Fibroblast of skin of back (primary cell): ENCODE measurements at regions not wholly inside any gene's neighbourhood (a gene's known extent, or its start where the extent isn't known, plus 50 kb on each side); places are given as distances from the start of the nearest gene placed in this dataset.
"Not testable (repeated sequence)": the region's sequence is repeated elsewhere in the genome, so short reads cannot be mapped to it uniquely, and the experiment has no call there.

Source experiments
- DNase-seq: peaks from one replicate; pipeline ENCODE4 v3.0.0-alpha.2; 2013

DNA sequence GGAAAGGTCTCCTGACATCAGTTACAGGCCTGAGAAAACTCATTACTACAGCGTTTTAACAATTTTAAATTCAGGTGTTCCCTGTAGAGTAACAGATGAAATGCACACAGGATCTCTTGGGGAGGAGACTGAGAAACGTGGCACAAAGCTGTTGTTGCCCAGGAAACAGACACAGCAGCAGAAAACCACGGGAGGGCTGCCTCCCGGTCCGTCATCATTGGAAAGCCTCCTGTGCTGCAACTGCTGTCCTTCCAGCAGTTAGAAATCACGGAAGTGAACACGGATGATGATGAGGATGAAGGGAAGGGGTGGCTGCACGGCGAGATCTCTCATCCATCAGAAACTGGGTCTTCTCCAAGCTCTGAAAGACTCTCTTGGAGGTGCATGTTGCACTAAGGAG, 94.6 kb upstream of the RNF32 start:
- no peak for DNase-seq

DNA sequence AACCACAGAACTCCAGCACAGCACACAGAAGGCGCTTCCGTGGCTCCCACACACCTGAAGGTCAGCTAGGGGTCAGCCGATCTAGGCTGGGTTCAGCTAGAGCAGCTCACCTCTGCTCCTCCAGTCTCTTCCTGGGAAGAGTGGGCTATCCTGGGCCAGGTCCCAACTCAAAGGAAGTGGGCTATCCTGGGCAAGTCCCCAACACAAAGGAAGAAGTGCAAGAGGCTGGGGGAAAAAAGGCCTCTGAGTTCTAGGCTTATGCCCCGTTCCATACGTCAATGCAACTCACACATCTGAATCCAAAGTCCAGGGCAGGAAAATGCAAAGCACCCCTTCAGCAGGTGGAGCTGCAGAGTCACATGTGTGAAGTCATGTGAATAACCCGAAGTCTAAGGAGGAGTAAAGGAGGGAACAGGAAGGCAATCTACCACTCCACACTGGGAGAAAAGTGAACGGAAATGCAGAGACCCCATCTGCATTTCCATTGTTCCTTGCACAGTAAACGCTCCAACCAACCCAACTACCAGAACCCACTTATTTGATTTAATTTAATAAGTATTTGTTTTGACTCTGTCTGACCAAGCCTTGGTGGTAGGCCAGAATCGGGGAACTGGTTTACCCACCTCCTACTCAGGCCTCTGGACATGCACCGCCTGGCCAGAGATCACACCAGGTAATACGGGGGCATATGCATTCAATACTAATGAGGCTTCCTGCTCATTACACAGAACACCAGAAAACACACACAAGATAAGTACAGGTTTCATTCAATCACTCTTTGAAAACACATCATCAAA, 95.5 kb upstream of the RNF32 start:
- no peak for DNase-seq

DNA sequence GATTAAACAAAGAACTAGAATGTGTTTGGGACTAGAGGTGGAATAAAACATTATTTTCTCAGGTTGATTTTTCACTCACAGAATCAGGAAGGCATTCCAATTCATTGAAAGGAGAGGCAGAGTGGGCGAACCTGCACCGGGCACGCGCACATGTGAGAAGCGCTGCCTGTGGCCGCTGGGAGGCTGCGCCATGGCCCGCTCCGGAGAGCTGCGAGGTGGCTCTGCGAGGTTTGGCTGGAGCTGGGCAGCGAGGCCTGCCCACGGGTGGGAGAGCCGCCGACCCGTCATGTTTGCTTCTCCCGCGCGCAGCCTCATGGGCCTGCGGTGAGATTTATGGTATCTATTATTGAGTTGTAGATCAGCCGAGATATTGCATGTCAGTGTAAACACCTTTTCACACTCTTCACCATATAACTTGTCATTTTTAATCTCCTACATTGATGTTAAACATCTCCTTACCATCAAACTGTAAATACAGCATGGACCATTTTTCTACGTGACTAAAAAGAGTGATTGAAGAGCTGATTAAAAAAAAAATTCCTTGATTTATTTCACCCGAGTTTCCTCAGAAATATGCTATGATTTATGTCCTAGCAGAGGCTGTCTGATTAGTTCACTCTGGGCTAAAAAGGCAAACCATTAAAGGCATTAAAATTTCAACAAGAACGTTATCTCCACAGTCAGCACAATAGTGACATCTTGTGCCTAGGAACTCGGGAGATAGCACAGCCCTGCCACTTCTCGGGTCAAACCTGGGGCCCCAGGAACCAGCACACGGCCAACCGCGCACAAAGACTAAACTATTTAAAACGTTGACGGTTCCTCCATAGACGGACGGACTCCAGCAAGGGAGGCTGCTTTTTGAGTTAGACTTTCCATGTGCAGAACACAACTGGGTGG, 96.6 kb upstream of the RNF32 start:
- no peak for DNase-seq

DNA sequence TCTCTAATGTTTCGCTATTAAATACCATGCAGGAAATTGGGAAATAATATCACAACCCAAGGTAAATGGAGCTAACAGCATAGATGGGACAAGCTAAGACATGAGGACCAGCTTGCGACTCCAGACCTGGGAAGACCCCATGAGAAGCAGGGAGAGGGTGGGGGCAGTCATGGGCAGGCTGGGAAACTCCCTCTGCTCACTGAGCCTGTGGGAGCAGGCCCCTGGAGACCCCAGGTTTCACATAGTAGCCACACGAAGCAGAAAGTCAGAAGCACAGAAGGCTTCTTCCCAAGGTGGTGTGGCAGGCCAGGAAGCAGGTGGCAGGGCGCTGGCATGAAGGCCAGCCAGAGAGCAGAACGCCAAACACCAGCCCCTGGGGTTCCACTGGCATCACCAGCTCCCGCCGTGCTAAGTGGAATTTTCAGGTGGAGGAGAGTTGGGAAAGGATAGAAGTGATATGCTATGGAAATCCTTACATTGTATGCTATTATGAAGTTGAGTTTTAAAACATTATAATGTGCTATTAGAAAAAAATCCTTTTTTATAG, 99.9 kb upstream of the RNF32 start:
- no peak for DNase-seq

DNA sequence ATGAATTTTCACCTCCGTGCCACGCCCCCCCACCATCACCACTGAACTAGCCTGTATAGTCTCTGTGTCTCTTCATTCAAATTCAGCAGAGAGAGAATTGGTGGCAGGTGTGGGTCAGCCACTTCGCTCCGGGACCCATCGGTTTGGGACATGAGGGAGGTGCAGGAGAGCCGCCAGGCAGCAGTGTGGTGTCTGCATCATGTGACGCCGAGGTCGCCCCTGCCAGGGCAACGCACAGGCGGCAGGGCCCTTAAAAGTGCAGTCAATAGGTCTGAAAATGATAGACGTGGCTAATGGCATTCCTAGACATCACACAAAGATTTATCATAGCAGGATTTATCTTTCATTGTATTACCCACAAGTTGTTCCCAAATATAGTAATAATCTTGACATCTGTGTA, 100.6 kb upstream of the RNF32 start:
- no peak for DNase-seq

DNA sequence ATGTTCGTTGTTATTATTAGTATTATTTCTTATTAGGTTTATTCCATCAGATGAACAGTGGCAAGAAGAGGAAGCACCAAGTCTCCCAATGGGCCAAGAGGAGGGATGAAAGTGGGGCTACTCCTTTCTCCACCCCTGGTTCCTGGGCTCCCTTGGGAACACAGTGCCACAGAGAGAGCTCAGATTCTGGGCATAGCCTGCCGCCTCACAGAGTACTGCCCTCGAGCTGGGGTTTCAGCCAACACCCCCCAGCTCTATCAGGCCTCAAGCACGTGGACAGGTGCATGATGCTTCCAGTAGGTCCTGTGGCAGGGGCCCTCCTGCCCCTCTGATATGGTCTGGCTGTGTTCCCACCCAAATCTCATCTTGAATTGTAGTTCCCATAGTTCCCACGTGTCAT, 103.6 kb upstream of the RNF32 start:
- no peak for DNase-seq

DNA sequence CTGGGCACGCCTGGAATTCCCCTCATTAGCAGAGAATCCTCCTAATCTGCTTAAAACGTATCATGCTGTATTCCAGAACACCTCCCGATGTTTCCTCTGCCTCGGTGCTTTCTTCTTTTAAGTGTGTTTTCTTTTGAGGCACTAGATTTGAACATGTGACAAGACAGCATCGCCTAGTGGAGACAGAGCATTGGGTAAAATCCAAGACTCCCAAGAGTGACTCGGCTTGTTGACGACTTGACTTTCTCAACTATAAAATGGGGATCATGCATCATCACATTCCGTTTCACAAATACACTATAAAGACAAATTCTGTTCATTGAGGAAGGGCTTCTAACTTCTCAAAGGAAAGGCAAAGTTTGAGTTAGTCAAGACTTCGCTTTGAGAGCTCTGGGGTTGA, 105.6 kb upstream of the RNF32 start:
- DNase-seq = no peak

DNA sequence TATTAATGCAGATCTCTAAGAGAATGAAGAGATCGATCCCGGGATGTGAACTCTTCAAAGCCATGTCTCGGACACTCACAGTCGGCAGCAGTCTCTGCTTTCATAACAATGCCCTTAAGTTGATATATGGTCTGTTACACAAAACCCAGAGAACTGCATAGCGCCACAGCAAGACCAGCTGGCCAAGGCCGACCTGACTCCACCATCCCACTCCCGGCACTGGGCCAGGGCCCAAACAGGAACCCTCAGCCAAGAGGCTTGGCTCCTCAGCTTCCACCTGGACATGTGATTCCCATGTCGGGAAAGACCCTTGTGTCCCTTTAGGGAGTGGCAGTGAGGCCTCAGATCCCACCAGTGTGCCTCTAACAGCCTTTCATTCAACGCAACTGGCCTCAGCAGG, 106.6 kb upstream of the RNF32 start:
- DNase-seq = no peak

DNA sequence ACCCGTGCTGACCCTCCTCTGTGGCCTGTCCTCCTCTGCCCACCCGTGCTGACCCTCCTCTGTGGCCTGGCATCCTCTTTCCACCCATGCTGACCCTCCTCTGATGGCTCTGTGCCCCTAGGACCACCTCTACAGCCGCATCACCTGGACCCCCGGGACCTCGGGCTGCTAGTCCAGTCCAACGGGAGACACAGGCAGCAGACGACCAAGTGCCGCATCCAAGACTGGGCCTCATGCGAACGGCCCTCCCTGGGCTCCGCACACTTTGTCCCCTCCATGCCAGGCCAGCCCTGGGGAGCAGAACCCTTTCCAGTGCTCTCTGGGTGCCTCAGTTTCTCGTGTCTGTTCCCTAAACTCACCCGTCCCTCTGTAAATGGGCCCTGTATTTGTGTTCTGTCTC, 107.2 kb upstream of the RNF32 start:
- no peak for DNase-seq

DNA sequence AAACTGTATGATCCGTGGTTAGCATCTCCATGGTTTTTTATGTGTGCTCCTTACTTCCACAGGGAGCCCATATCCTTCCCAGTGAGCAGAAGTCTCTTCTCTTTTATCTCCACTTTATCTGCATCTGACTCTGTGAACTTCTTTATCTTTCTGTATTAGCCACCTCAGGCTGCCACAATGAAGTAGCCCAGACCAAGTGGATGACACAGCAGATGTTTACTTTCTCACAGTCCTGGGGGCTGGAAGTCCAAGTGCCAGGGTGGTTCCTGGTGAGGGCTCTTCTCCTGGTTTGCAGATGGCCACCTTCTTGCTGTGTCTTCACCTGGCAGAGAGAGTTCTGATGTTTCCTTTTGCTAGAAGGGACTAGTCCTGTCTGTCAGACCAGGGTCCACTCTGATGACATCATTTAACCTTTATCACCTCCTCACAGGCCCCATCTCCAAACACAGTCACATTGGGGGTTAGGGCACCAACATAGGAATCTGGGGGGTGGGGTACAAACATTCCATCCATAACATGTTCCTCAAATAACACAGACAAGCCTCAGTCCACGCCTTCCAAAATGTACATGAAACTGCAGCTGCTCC, 108.5 kb upstream of the RNF32 start:
- no peak for DNase-seq

DNA sequence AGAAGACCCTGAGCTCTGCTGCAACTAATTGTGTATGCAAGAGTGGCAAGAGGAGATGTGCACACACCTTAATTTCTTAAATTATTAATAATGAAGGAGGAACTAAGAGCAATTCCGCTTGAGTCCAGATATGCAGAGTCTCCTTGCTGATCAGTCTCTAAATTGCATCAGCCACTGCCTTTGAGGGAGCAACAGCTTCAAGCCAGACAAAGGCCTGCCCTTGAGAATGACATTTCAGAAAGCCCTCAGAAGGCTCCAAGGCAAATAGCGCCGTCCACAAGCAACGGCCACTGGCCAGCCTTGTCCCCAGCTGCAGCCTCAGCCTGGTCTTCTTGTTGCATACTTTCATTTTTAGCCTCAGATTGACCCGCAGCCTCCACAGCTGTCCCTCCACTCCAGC, 110.6 kb upstream of the RNF32 start:
- no peak for DNase-seq

DNA sequence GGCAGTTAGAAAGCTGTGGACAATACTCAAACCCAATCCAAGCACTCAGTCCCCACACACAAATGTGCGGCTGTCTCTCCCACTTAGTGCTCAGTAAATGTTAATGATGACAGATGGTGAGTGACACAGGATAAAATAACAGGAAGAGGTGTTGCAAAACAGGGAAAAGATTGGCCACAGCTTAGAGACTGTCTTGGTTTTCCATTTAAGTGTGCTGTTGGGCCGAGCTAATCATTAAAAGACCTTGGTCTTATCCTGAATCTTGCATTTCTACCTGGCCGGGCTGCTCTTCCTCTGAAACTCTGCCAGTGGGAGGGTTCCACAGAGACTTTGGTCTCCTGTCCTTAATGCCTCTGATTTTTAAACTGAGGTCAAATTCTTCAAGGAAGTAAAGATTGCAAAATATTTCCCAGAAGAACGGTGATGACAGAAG, 113.1 kb upstream of the RNF32 start:
- DNase-seq = no peak

DNA sequence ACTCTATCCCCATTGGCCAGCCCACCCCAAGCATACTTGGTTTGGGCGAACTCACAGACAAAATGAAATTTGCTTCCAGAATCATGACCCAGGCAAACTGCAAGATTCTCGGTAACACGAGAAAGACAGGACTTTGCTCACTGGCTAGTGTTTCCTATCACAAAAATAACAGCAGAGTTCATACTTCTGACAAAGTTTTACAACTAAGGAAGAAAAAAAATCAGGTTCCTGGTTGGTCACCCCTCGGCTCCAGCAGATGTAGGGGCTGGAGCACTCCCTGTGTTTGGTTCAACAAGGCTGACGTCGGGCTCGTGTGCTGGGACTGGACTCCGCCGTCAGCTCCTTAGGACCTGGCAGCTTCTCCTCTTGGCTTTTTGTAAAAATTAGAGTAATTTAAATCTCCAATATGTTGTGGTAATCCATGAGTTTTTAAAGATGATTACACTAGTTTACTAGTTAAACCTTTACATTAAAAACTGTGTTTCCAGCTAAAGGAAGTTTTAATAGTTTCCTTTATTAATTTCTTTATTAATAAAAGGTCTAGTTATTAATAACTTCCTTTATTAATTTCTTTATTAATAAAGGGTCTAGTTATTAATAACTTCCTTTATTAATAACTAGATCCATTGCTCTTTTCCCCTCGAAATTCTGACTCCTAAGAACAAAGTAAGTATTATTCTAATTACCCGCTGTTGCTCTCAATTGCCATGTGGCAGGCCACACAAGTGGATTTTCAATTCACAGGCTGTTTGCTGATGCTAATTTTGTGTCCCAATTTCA, 115.6 kb upstream of the RNF32 start:
- no peak for DNase-seq

DNA sequence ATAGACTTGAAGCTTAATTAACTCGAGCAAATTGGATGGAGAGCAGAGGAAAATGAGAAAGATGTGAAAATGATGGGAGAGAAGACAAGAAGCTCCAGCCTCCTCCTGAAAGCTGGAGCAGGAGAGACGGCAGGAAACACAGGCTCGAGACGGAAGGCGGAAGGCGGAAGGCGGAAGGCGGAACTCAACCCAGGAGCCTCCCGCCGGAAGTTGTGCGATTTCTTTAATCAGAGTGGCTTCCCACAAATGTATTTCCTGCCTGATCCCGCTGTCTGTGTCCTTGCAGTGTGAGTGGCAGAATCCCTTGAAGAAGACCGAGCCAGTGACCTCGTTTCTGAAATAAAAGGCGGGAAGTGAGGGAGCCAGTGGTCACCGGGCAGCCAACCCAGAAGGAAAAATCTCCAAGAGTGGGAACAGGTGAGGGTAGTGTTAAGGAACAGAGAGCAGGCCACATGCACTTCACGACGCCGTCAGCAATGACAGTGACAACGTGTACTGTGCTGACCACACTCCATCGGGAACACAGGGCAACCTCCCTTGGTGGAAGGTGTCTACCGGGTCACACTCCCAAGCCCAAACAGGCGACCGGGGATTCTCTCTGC, 117.0 kb upstream of the RNF32 start:
- DNase-seq = no peak

DNA sequence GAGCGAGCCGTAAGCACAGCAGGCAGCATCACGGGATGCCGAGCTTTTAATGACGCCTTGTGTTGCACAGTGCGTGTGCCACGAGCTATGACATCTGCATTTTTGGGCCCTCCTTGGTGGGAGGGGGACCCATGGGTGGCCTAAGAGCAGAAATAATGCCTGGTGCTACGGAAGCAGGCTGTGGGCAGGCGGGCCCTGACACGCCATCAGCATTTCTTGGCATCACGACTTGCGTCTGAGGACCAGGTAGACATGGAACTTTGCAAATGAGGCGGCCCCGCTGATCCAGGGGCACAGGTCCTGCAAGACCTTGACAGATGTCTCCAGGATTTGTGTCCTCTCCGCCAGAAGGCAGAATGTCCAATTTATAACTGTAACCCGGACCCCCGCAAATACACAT, 117.8 kb upstream of the RNF32 start:
- no peak for DNase-seq

DNA sequence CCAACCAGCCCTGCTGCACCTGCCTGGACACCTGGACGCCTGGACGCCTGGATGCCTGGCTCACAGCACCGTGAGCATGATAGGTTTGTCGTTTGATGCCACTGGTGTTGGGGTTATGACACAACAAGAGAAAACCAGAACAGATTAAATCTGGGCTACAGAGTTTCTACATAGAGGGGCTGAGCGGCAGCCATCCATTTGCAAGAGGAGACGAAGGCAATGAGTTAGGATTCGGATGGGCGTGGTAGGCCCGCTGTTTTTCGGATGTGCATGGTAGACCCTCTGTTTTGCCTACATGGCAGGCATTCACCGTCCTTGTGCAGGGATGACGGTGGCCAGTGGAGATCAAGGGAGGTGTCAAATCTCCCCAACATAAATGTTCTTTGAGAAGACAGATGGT, 121.5 kb upstream of the RNF32 start:
- DNase-seq = no peak

DNA sequence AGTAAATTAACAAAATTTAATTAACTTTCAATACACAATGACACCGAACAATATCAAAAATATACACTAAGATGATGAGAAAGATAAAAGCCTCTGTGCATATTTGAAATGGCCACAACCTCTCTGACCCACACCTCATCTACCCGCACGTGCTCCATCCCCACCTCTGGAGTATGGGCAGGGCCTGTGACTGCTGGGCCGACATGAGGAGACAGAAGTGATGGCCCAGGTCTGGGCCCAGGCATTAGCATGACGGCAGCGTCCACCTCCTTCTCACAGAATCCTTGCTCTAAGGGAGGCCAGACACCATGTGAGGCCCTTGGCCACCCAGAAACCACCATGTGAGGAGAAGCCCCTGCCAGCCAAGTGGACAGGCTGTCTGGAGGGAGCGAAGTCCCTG, 122.1 kb upstream of the RNF32 start:
- no peak for DNase-seq

DNA sequence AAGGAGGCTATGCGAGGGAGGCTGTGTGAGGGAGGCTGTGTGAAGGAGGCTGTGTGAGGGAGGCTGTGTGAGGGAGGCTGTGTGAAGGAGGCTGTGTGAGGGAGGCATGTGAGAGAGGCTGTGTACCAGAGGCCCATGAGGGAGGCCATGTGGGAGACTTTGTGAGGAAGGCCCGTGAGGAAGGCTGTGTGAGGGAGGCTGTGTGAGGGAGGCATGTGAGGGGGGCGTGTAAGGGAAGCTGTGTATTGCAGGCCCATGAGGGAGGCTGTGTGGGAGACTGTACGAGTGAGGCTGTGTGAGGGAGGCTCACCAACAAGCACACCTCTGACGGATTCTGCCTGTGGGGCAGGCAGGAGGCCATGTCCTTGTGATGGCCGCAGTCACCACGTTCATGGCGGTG, 122.7 kb upstream of the RNF32 start:
- not testable (repeated sequence) for DNase-seq

DNA sequence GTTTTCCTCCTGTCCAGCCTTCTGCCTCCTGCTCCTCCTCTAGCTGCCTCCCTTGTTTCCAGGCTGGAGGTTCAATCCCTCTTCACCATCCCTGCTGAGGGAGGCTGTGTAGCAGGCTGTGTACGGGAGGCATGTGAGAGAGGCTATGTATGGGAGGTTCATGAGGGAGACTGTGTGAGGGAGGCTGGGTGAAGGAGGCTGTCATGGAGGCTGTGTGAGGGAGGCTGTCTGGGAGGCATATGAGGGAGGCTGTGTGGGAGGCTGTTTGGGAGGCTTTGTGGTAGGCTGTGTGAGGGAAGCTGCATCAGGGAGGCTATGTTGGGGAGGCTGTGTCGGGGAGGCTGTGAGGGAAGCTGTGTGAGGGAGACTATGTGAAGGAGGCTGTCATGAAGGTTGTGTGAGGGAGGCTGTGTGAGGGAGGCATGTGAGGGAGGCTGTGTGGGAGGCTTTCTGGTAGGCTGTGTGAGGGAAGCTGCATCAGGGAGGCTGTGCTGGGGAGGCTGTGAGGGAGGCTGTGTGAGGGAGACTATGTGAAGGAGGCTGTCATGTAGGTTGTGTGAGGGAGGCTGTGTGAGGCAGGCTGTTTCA, 123.7 kb upstream of the RNF32 start:
- DNase-seq = no peak

DNA sequence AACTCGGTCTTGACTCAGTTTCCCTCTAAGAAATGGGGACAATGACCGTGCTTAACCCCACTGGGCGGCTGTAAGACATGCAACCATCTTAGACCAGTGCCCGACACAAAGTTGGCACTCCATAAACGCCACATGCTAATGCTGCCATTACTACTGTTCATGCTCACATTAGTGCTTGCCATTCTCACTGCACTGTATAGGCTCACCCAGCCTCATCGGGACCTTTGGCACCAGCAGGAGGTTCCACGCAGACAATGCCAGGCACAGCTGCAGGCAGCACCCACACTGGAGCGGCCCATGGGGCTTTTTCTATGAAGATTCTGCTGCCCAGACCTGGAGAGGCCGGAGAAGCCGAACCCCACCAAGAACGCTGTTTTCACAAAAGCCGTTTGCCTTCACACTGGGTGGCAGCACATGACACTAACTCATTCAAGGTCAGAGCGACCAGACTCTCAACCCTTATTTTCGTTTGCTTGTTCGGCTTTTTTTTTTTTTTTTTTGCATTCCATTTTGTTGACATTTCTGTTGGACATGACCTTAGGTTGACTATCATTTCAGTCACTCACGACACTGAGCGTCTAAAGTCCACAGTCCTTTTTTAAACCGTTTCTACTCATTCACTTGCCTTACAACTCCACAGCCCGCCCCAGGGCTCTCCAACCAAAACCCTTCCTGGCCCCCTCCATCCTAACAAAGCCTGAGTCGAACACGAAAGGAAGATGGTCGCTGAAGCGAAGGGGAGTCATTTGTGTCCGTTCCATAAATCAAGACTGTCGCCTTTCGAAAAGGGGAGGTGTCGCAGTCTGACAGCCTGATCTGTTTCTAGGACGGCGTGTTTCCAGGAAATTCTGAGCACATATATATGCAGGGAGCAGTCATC, 124.4 kb upstream of the RNF32 start:
- DNase-seq = no peak

DNA sequence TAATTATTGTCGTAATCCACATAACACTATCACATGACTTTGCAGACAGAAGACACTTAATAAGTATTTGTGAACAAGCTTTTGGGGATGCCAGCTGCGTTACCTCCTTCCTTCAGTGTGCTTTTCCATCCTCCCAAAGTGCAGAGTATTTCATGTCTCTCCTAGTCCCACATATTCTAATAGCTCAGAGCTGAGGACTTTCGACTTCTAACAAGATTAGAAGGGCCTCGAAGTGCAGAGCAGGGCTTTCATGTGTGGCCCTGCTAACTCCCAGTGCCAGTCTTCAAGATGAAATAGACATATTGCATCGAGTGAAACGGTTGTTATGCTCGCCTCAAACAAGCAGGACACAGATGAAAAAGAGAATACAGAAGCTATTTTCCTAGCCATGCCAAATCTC, 125.7 kb upstream of the RNF32 start:
- no peak for DNase-seq
